Fibroblast of skin of left quadriceps (primary cell): ENCODE measurements at regions not wholly inside any gene's neighbourhood (a gene's known extent, or its start where the extent isn't known, plus 50 kb on each side); places are given as distances from the start of the nearest gene placed in this dataset.
"Not testable (repeated sequence)": the region's sequence is repeated elsewhere in the genome, so short reads cannot be mapped to it uniquely, and the experiment has no call there.

Experiments used
- DNase-seq, 2 experiments: peaks; one replicate each; pipeline ENCODE4 v3.0.0-alpha.2; 2013; ENCODE audit warnings: low read depth in 2 of 2

GRCh38 chr9:42656789-42657188, 473.3 kb downstream of the SPATA31A6 start:
- not testable (repeated sequence) for DNase-seq

GRCh38 chr9:42657496-42657895, 474.0 kb downstream of the SPATA31A6 start:
- not testable (repeated sequence) for DNase-seq

GRCh38 chr9:42697146-42697545, 513.7 kb downstream of the SPATA31A6 start:
- not testable (repeated sequence) for DNase-seq

GRCh38 chr9:42702890-42703289, 519.4 kb downstream of the SPATA31A6 start:
- not testable (repeated sequence) for DNase-seq

GRCh38 chr9:42724841-42725835, 541.7 kb downstream of the SPATA31A6 start:
- not testable (repeated sequence) for DNase-seq

GRCh38 chr9:42743030-42743814, 559.8 kb downstream of the SPATA31A6 start:
- peak in 1 of 2 experiments; percentile 0 for DNase-seq

GRCh38 chr9:42757251-42757650, 573.8 kb downstream of the SPATA31A6 start:
- not testable (repeated sequence) for DNase-seq

- not testable (repeated sequence) for DNase-seq
Observed at GRCh38 chr9:42759320-42759719, 575.9 kb downstream of the SPATA31A6 start.

- not testable (repeated sequence) for DNase-seq
Observed at GRCh38 chr9:42782201-42782600, 598.7 kb downstream of the SPATA31A6 start.

GRCh38 chr9:42792725-42793124, 609.3 kb downstream of the SPATA31A6 start:
- DNase-seq, result not testable (repeated sequence)

- not testable (repeated sequence) for DNase-seq
Observed at GRCh38 chr9:42798571-42798970, 615.1 kb downstream of the SPATA31A6 start.

- DNase-seq, result not testable (repeated sequence)
Observed at GRCh38 chr9:42802716-42803115, 619.3 kb downstream of the SPATA31A6 start.

- DNase-seq, result not testable (repeated sequence)
Observed at GRCh38 chr9:42806674-42807073, 623.2 kb downstream of the SPATA31A6 start.

GRCh38 chr9:42821468-42821867, 638.0 kb downstream of the SPATA31A6 start:
- not testable (repeated sequence) for DNase-seq

- not testable (repeated sequence) for DNase-seq
Observed at GRCh38 chr9:42848156-42848555, 664.7 kb downstream of the SPATA31A6 start.

- not testable (repeated sequence) for DNase-seq
Observed at GRCh38 chr9:42850896-42851693, 667.6 kb downstream of the SPATA31A6 start.

- not testable (repeated sequence) for DNase-seq
Observed at GRCh38 chr9:42851701-42852100, 668.2 kb downstream of the SPATA31A6 start.

GRCh38 chr9:42852133-42852930, 668.9 kb downstream of the SPATA31A6 start:
- DNase-seq, result not testable (repeated sequence)

- not testable (repeated sequence) for DNase-seq
Observed at GRCh38 chr9:42860133-42860532, 676.7 kb downstream of the SPATA31A6 start.

GRCh38 chr9:42862465-42862864, 679.0 kb downstream of the SPATA31A6 start:
- DNase-seq, result not testable (repeated sequence)
